ENCODE measurements at regions not wholly inside any gene's neighbourhood (a gene's known extent, or its start where the extent isn't known, plus 50 kb on each side); places are given as distances from the start of the nearest gene placed in this dataset.

- no peaks in the 10 kb centered on the region for H3K9me3 ChIP-seq (ENCODE audit: insufficient read depth, low read depth, low read length)
Measured at GRCh38 chr17:73710095-73710592, 65.9 kb upstream of the SDK2 start.

GRCh38 chr17:73711184-73711583 is 66.9 kb upstream of the SDK2 start:
- no peak overlapping the region for H3K27ac ChIP-seq (ENCODE audit: low read length)

More at GRCh38 chr17:73710095-73710592, 65.9 kb upstream of the SDK2 start:
- H3K27ac ChIP-seq (ENCODE audit: low read length): no peak overlapping the region
- no peaks in the 10 kb centered on the region for H3K4me1 ChIP-seq (ENCODE audit: insufficient read depth, low read length)
- H3K27me3 ChIP-seq (ENCODE audit: insufficient read depth, low read length): peaks cover 15% of the 10 kb centered on the region
- no peak overlapping the region for H3K4me3 ChIP-seq (ENCODE audit: low read length)
- no peak overlapping the region for H3K9ac ChIP-seq (ENCODE audit: low read depth, low read length)
- no peaks in the 10 kb centered on the region for H3K36me3 ChIP-seq (ENCODE audit: insufficient read depth, low read depth, low read length)

DNA sequence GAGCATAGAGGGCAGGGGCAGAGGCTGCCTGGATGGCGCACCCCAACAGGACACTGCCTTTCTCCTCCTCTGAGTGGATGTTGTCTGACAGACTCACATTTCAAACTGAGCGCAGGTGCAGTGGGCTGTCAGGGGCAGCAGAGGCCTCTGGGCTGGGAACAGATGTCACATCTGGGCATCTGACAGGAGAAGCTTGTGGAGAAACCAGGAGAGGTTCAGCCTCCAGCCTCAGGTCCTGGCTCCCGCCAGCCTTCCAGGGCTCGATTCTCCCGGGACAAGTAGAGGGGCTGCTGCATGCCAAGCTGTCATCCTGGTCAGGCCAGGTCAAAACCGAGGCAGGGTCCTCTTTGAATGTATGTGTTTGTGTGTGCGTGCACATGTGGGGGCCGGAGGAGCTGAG is 67.7 kb upstream of the SDK2 start:
- Histone ChIP-seq H3K27me3 (ENCODE audit: insufficient read depth, low read length) (peaks cover 15% of the 10 kb centered on the region), H3K36me3 (ENCODE audit: insufficient read depth, low read depth, low read length) (no peaks in the 10 kb centered on the region), H3K9me3 (ENCODE audit: insufficient read depth, low read depth, low read length) (no peaks in the 10 kb centered on the region), H3K4me1 (ENCODE audit: insufficient read depth, low read length) (no peaks in the 10 kb centered on the region), H3K4me3 (ENCODE audit: low read length) (no peak overlapping the region), H3K9ac (ENCODE audit: low read depth, low read length) (no peak overlapping the region), H3K27ac (ENCODE audit: low read length) (no peak overlapping the region)

More at GRCh38 chr17:73711184-73711583, 66.9 kb upstream of the SDK2 start:
- peaks cover 15% of the 10 kb centered on the region for H3K27me3 ChIP-seq (ENCODE audit: insufficient read depth, low read length)
- no peaks in the 10 kb centered on the region for H3K4me1 ChIP-seq (ENCODE audit: insufficient read depth, low read length)
- no peak overlapping the region for H3K4me3 ChIP-seq (ENCODE audit: low read length)
- no peak overlapping the region for H3K9ac ChIP-seq (ENCODE audit: low read depth, low read length)
- no peaks in the 10 kb centered on the region for H3K9me3 ChIP-seq (ENCODE audit: insufficient read depth, low read depth, low read length)
- no peaks in the 10 kb centered on the region for H3K36me3 ChIP-seq (ENCODE audit: insufficient read depth, low read depth, low read length)

- Histone ChIP-seq H3K4me1 (ENCODE audit: insufficient read depth, low read length) (no peaks in the 10 kb centered on the region), H3K36me3 (ENCODE audit: insufficient read depth, low read depth, low read length) (no peaks in the 10 kb centered on the region), H3K27ac (ENCODE audit: low read length) (no peak overlapping the region), H3K27me3 (ENCODE audit: insufficient read depth, low read length) (peaks cover 15% of the 10 kb centered on the region), H3K9me3 (ENCODE audit: insufficient read depth, low read depth, low read length) (no peaks in the 10 kb centered on the region), H3K9ac (ENCODE audit: low read depth, low read length) (no peak overlapping the region), H3K4me3 (ENCODE audit: low read length) (no peak overlapping the region)
Measured at GRCh38 chr17:73713136-73713535, 68.9 kb upstream of the SDK2 start.

DNA sequence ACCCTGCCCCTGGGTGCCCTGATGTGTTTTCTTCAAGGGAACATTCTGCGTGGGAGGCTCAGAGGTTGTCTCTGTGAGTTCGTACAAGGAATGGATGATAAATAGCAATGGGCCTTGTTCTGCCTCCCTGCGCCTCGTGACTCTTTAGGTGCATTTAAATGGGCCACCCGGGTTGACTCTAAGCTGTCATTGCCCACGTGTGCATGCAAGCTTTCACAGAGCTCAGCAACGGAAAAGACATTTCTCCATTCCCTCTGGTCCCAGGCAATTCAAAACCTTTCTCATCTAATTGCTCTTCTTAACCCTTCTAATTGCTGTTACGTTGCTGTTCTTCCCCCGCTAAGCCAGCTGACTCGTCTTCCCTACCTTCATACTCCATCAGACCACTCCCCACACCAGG is 71.5 kb upstream of the SDK2 start:
- Histone ChIP-seq H3K27ac (ENCODE audit: low read length) (no peak overlapping the region), H3K4me3 (ENCODE audit: low read length) (no peak overlapping the region), H3K4me1 (ENCODE audit: insufficient read depth, low read length) (no peaks in the 10 kb centered on the region), H3K36me3 (ENCODE audit: insufficient read depth, low read depth, low read length) (no peaks in the 10 kb centered on the region), H3K9ac (ENCODE audit: low read depth, low read length) (no peak overlapping the region), H3K27me3 (ENCODE audit: insufficient read depth, low read length) (no peaks in the 10 kb centered on the region; the same call in 1 of the 2 replicates), H3K9me3 (ENCODE audit: insufficient read depth, low read depth, low read length) (no peaks in the 10 kb centered on the region)

GRCh38 chr17:73717690-73718089 is 73.4 kb upstream of the SDK2 start:
- H3K36me3 ChIP-seq (ENCODE audit: insufficient read depth, low read depth, low read length): no peaks in the 10 kb centered on the region
- H3K9ac ChIP-seq (ENCODE audit: low read depth, low read length): no peak overlapping the region
- H3K27ac ChIP-seq (ENCODE audit: low read length): no peak overlapping the region
- H3K4me3 ChIP-seq (ENCODE audit: low read length): no peak overlapping the region
- no peaks in the 10 kb centered on the region for H3K9me3 ChIP-seq (ENCODE audit: insufficient read depth, low read depth, low read length)
- no peaks in the 10 kb centered on the region for H3K4me1 ChIP-seq (ENCODE audit: insufficient read depth, low read length)
- no peaks in the 10 kb centered on the region; the same call in 1 of the 2 replicates for H3K27me3 ChIP-seq (ENCODE audit: insufficient read depth, low read length)

GRCh38 chr17:73718362-73718761 is 74.1 kb upstream of the SDK2 start:
- H3K27me3 ChIP-seq (ENCODE audit: insufficient read depth, low read length): no peaks in the 10 kb centered on the region; the same call in 1 of the 2 replicates
- no peak overlapping the region for H3K27ac ChIP-seq (ENCODE audit: low read length)

DNA sequence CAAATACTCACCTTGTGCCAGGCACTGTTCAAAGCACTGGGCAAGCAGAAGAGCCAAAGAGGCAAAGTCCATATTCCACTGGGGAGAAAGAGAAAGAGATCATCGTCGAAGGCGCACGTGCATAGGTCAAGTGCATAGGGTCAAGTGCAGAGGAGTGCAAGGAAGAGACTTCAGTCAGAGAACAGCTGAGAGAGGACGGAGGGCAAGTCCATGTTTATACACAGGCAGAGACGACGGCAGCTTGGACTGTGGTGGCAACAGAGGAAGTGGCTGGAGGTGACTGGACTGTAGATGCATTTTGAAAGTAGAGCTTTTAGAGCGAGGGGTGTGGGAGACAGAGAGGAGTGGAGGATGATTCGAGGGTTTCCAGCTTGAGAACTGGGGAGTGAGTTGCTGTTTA is 74.7 kb upstream of the SDK2 start:
- H3K9ac ChIP-seq (ENCODE audit: low read depth, low read length): no peak overlapping the region
- H3K27me3 ChIP-seq (ENCODE audit: insufficient read depth, low read length): no peaks in the 10 kb centered on the region; the same call in 1 of the 2 replicates
- H3K9me3 ChIP-seq (ENCODE audit: insufficient read depth, low read depth, low read length): no peaks in the 10 kb centered on the region
- no peaks in the 10 kb centered on the region for H3K36me3 ChIP-seq (ENCODE audit: insufficient read depth, low read depth, low read length)
- H3K4me3 ChIP-seq (ENCODE audit: low read length): no peak overlapping the region
- no peaks in the 10 kb centered on the region for H3K4me1 ChIP-seq (ENCODE audit: insufficient read depth, low read length)
- no peak overlapping the region for H3K27ac ChIP-seq (ENCODE audit: low read length)

More at GRCh38 chr17:73718362-73718761, 74.1 kb upstream of the SDK2 start:
- no peaks in the 10 kb centered on the region for H3K36me3 ChIP-seq (ENCODE audit: insufficient read depth, low read depth, low read length)
- H3K9me3 ChIP-seq (ENCODE audit: insufficient read depth, low read depth, low read length): no peaks in the 10 kb centered on the region
- H3K9ac ChIP-seq (ENCODE audit: low read depth, low read length): no peak overlapping the region
- H3K4me1 ChIP-seq (ENCODE audit: insufficient read depth, low read length): no peaks in the 10 kb centered on the region
- H3K4me3 ChIP-seq (ENCODE audit: low read length): no peak overlapping the region

DNA sequence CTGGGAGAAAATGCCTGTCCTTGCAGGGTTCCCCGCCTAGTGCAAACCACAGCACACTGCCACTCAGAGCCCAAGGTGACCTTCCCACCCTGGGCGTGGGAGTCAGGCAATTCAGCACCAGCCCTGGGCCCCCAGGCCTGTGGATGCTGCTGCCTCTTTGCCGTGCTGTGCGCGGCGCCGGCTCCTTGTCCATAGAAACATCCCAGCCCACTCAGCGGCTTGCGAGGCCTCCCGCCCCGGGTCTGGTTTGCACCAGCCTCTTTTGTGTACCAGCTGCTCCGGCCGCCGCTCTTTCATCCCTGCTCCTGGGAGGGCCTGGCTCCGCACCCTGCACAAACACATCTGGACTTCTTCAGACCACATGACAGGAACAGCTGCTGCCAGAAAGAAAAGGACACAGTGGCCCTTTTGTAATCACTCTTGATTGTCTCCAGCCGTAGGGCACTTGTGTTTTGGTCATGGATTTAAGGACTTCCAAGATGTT is 75.4 kb upstream of the SDK2 start:
- no peak overlapping the region for H3K4me3 ChIP-seq (ENCODE audit: low read length)
- H3K9me3 ChIP-seq (ENCODE audit: insufficient read depth, low read depth, low read length): no peaks in the 10 kb centered on the region
- no peak overlapping the region for H3K9ac ChIP-seq (ENCODE audit: low read depth, low read length)
- H3K27me3 ChIP-seq (ENCODE audit: insufficient read depth, low read length): no peaks in the 10 kb centered on the region; the same call in 1 of the 2 replicates
- H3K36me3 ChIP-seq (ENCODE audit: insufficient read depth, low read depth, low read length): no peaks in the 10 kb centered on the region
- no peaks in the 10 kb centered on the region for H3K4me1 ChIP-seq (ENCODE audit: insufficient read depth, low read length)
- no peak overlapping the region for H3K27ac ChIP-seq (ENCODE audit: low read length)

DNA sequence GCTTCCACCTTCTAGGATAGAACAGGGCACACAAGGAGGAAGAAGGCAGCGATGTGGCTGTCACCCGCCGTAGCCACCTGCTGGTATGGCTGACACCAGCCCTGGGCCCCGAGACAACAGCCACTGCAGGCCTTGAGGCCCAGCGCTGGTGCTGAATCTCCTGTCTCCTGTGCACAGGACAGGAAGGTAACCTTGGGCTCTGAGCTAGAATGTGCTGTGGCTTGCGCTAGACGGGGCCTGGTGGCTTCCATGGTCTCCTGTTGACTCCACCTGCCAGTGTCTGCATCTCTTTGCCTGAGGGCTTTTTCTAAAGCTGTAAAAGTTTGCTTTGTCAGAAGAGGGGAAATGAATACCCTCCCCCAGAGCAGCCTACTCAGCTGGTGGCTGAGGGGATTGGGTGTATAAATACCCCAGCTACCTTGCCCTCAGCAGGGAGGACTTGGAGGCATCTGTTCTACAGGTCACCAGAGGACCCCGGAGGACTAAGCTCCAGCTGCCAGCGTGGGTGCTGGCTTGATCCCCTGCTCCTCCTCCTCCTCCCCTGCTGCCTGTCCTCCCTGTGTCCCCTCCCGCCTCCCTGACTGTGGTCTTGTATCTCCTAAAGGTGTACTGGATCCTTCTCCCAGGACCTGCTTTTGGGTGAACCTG is 76.1 kb upstream of the SDK2 start:
- no peak overlapping the region for H3K9ac ChIP-seq (ENCODE audit: low read depth, low read length)
- no peaks in the 10 kb centered on the region for H3K36me3 ChIP-seq (ENCODE audit: insufficient read depth, low read depth, low read length)
- H3K4me3 ChIP-seq (ENCODE audit: low read length): no peak overlapping the region
- H3K4me1 ChIP-seq (ENCODE audit: insufficient read depth, low read length): no peaks in the 10 kb centered on the region
- H3K27ac ChIP-seq (ENCODE audit: low read length): no peak overlapping the region
- no peaks in the 10 kb centered on the region for H3K9me3 ChIP-seq (ENCODE audit: insufficient read depth, low read depth, low read length)
- no peaks in the 10 kb centered on the region; the same call in 1 of the 2 replicates for H3K27me3 ChIP-seq (ENCODE audit: insufficient read depth, low read length)

GRCh38 chr17:73722165-73722564 is 77.9 kb upstream of the SDK2 start:
- H3K4me1 ChIP-seq (ENCODE audit: insufficient read depth, low read length): no peaks in the 10 kb centered on the region
- H3K9me3 ChIP-seq (ENCODE audit: insufficient read depth, low read depth, low read length): no peaks in the 10 kb centered on the region
- H3K4me3 ChIP-seq (ENCODE audit: low read length): no peak overlapping the region
- no peaks in the 10 kb centered on the region for H3K36me3 ChIP-seq (ENCODE audit: insufficient read depth, low read depth, low read length)
- H3K9ac ChIP-seq (ENCODE audit: low read depth, low read length): no peak overlapping the region
- no peaks in the 10 kb centered on the region; the same call in 1 of the 2 replicates for H3K27me3 ChIP-seq (ENCODE audit: insufficient read depth, low read length)
- no peak overlapping the region for H3K27ac ChIP-seq (ENCODE audit: low read length)

DNA sequence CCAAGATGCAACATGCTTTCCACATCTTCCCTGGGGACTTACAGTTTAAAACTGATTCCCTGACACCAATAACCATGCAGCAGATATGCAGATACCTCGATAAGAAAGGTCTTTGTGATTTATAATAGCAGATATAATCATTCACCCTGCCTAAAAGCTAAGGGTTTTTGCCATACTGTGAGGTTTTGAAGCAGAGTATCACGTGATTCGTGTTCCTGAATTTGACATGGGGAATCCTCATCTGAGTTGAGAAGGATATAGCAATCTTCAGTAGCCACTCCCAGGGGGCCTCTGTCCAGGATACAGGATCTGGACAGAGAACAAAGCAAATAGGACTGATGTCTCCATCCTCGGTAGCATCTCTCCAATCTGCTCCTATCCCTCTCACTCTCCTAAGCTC is 79.1 kb upstream of the SDK2 start:
- no peak overlapping the region for H3K27ac ChIP-seq (ENCODE audit: low read length)
- H3K4me3 ChIP-seq (ENCODE audit: low read length): no peak overlapping the region
- H3K4me1 ChIP-seq (ENCODE audit: insufficient read depth, low read length): no peaks in the 10 kb centered on the region
- H3K9me3 ChIP-seq (ENCODE audit: insufficient read depth, low read depth, low read length): no peaks in the 10 kb centered on the region
- no peak overlapping the region for H3K9ac ChIP-seq (ENCODE audit: low read depth, low read length)
- no peaks in the 10 kb centered on the region; the same call in 1 of the 2 replicates for H3K27me3 ChIP-seq (ENCODE audit: insufficient read depth, low read length)
- no peaks in the 10 kb centered on the region for H3K36me3 ChIP-seq (ENCODE audit: insufficient read depth, low read depth, low read length)

Data from iPS-20b (cell line).